H1 (cell line): ENCODE measurements at regions not wholly inside any gene's neighbourhood (a gene's known extent, or its start where the extent isn't known, plus 50 kb on each side); places are given as distances from the start of the nearest gene placed in this dataset.

Experiments used
- ASH2L ChIP-seq: fragments of 200-600, 300-600 bp; sonication (generic); IDR thresholded peaks from one replicate; pipeline ENCODE4 v1.7.1; 2017; ENCODE audit warnings: low read length
- CHD2 ChIP-seq: IDR thresholded peaks from 2 replicates; pipeline ENCODE4 v1.6.1; 2012; ENCODE audit warnings: low read length, improper control_type of control experiment
- NANOG ChIP-seq: IDR thresholded peaks from 2 replicates; pipeline ENCODE4 v1.6.1; 2011; ENCODE audit warnings: low read length, low read depth, mild to moderate bottlenecking, inconsistent platforms; ENCODE audit not compliant: insufficient read depth, poor library complexity, severe bottlenecking
- RAD21 ChIP-seq, 2 experiments: IDR thresholded peaks in 1 of 2; conservative IDR thresholded peaks in 1 of 2; 2 replicates each; pipeline ENCODE4 v1.6.1; 2011; ENCODE audit warnings: low read depth in 2 of 2, low read length in 2 of 2, improper control_type of control experiment in 1 of 2, inconsistent platforms in 1 of 2, mild to moderate bottlenecking in 1 of 2, moderate library complexity in 1 of 2
- SAP30 ChIP-seq: fragments of 300-600 bp; sonication (generic); IDR thresholded peaks from 2 replicates; pipeline ENCODE4 v1.7.1; 2012; ENCODE audit warnings: low read length, moderate library complexity, mild to moderate bottlenecking, inconsistent platforms; ENCODE audit not compliant: insufficient read depth, insufficient replicate concordance
- SP4 ChIP-seq: IDR thresholded peaks from 2 replicates; pipeline ENCODE4 v1.6.1; 2012; ENCODE audit warnings: low read length, inconsistent platforms
- TF ChIP-seq, protein P1 (sequence below): fragments of 300-600 bp; sonication (generic); IDR thresholded peaks from 2 replicates; pipeline ENCODE4 v1.7.1; 2012; ENCODE audit warnings: low read length, moderate library complexity, mild to moderate bottlenecking, inconsistent platforms; ENCODE audit not compliant: insufficient replicate concordance

DNA sequence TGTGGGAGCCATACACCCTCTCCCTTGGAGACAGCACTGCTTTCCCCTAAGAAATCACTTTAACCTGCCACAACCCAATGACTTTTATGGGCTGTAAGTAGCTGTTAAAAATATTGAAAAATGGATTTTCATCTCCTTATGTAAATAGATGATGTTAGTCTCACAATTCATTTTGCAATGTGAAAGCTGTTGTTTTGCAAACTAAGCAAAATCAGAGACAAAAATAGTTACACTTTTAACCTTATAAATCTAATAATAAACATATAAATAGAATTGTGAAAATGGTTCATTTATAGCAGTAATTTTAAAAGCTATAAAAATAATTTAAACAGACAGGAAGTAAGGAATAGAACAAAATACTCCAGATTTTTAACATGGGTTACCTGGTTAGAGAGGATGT, 268.8 kb upstream of the MAGI2 start (continued):
- TF ChIP-seq, protein P1, sequence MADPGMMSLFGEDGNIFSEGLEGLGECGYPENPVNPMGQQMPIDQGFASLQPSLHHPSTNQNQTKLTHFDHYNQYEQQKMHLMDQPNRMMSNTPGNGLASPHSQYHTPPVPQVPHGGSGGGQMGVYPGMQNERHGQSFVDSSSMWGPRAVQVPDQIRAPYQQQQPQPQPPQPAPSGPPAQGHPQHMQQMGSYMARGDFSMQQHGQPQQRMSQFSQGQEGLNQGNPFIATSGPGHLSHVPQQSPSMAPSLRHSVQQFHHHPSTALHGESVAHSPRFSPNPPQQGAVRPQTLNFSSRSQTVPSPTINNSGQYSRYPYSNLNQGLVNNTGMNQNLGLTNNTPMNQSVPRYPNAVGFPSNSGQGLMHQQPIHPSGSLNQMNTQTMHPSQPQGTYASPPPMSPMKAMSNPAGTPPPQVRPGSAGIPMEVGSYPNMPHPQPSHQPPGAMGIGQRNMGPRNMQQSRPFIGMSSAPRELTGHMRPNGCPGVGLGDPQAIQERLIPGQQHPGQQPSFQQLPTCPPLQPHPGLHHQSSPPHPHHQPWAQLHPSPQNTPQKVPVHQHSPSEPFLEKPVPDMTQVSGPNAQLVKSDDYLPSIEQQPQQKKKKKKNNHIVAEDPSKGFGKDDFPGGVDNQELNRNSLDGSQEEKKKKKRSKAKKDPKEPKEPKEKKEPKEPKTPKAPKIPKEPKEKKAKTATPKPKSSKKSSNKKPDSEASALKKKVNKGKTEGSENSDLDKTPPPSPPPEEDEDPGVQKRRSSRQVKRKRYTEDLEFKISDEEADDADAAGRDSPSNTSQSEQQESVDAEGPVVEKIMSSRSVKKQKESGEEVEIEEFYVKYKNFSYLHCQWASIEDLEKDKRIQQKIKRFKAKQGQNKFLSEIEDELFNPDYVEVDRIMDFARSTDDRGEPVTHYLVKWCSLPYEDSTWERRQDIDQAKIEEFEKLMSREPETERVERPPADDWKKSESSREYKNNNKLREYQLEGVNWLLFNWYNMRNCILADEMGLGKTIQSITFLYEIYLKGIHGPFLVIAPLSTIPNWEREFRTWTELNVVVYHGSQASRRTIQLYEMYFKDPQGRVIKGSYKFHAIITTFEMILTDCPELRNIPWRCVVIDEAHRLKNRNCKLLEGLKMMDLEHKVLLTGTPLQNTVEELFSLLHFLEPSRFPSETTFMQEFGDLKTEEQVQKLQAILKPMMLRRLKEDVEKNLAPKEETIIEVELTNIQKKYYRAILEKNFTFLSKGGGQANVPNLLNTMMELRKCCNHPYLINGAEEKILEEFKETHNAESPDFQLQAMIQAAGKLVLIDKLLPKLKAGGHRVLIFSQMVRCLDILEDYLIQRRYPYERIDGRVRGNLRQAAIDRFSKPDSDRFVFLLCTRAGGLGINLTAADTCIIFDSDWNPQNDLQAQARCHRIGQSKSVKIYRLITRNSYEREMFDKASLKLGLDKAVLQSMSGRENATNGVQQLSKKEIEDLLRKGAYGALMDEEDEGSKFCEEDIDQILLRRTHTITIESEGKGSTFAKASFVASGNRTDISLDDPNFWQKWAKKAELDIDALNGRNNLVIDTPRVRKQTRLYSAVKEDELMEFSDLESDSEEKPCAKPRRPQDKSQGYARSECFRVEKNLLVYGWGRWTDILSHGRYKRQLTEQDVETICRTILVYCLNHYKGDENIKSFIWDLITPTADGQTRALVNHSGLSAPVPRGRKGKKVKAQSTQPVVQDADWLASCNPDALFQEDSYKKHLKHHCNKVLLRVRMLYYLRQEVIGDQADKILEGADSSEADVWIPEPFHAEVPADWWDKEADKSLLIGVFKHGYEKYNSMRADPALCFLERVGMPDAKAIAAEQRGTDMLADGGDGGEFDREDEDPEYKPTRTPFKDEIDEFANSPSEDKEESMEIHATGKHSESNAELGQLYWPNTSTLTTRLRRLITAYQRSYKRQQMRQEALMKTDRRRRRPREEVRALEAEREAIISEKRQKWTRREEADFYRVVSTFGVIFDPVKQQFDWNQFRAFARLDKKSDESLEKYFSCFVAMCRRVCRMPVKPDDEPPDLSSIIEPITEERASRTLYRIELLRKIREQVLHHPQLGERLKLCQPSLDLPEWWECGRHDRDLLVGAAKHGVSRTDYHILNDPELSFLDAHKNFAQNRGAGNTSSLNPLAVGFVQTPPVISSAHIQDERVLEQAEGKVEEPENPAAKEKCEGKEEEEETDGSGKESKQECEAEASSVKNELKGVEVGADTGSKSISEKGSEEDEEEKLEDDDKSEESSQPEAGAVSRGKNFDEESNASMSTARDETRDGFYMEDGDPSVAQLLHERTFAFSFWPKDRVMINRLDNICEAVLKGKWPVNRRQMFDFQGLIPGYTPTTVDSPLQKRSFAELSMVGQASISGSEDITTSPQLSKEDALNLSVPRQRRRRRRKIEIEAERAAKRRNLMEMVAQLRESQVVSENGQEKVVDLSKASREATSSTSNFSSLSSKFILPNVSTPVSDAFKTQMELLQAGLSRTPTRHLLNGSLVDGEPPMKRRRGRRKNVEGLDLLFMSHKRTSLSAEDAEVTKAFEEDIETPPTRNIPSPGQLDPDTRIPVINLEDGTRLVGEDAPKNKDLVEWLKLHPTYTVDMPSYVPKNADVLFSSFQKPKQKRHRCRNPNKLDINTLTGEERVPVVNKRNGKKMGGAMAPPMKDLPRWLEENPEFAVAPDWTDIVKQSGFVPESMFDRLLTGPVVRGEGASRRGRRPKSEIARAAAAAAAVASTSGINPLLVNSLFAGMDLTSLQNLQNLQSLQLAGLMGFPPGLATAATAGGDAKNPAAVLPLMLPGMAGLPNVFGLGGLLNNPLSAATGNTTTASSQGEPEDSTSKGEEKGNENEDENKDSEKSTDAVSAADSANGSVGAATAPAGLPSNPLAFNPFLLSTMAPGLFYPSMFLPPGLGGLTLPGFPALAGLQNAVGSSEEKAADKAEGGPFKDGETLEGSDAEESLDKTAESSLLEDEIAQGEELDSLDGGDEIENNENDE: no peak
- TF ChIP-seq ASH2L (no peak), NANOG (no peak), SP4 (no peak), CHD2 (no peak), SAP30 (no peak), RAD21 (IDR thresholded peaks at IDR 0.05 in 1 of 2, conservative IDR thresholded peaks at IDR 0.05 in 1 of 2; ENCODE audit: low read depth in 2 of 2, low read length in 2 of 2) (no peak)
